A673 (cell line): ENCODE measurements at regions not wholly inside any gene's neighbourhood (a gene's known extent, or its start where the extent isn't known, plus 50 kb on each side); places are given as distances from the start of the nearest gene placed in this dataset.

Source experiments
- BruUV-seq: library from RNA; stranded (reverse); fragments of 400-500 nt; replicated peaks from 2 replicates; lab custom pipeline; 2021; lab: Mats Ljungman, UMichigan
- CTCF ChIA-PET: fragments of 300-600 bp; sonication (Branson Sonifier 250); formaldehyde crosslinking; loops from one replicate; lab custom pipeline; 2022; ENCODE audit warnings: antibody characterized with exemption; lab: Charles Lee
- POLR2A ChIA-PET: fragments of 300-600 bp; sonication (Branson Sonifier 250); formaldehyde crosslinking; loops from one replicate; lab custom pipeline; 2022; ENCODE audit warnings: antibody characterized with exemption; ENCODE audit not compliant: low non-redundant PET; lab: Charles Lee
- DNase-seq: peaks from one replicate; pipeline ENCODE4 v3.0.0-alpha.2; 2015; ENCODE audit warnings: low spot score
- H3K27ac ChIP-seq: fragments of 200-600 bp; sonication (generic); 2 replicates; pipeline ENCODE4 v1.5.1; 2016; ENCODE audit warnings: mixed run types, low read depth, mild to moderate bottlenecking, mixed read lengths, antibody characterized with exemption, low read length; ENCODE audit not compliant: poor library complexity, severe bottlenecking
- H3K27me3 ChIP-seq: fragments of 200-600 bp; sonication (generic); replicated peaks from 2 replicates; pipeline ENCODE4 v1.6.1; 2017; ENCODE audit warnings: mixed run types, low read depth, mild to moderate bottlenecking, mixed read lengths, antibody characterized with exemption, low read length; ENCODE audit not compliant: insufficient read depth, poor library complexity
- H3K36me3 ChIP-seq: fragments of 200-600 bp; sonication (generic); 2 replicates; pipeline ENCODE4 v1.6.1; 2016; ENCODE audit warnings: mixed run types, mild to moderate bottlenecking, mixed read lengths, antibody characterized with exemption, low read length; ENCODE audit not compliant: insufficient read depth, poor library complexity, severe bottlenecking
- H3K4me1 ChIP-seq: fragments of 200-600 bp; sonication (generic); 2 replicates; pipeline ENCODE4 v1.6.1; 2017; ENCODE audit warnings: mixed run types, mild to moderate bottlenecking, mixed read lengths, antibody characterized with exemption, low read length; ENCODE audit not compliant: insufficient read depth, poor library complexity, severe bottlenecking
- H3K4me3 ChIP-seq: fragments of 200-600 bp; sonication (generic); 2 replicates; pipeline ENCODE4 v1.5.1; 2016; ENCODE audit warnings: low read depth, mixed run types, mild to moderate bottlenecking, mixed read lengths, low read length; ENCODE audit not compliant: poor library complexity, severe bottlenecking
- H3K9me3 ChIP-seq: fragments of 200-600 bp; sonication (generic); 2 replicates; pipeline ENCODE4 v1.6.1; 2016; ENCODE audit warnings: mixed run types, low read depth, mild to moderate bottlenecking, mixed read lengths, antibody characterized with exemption, low read length; ENCODE audit not compliant: poor library complexity, severe bottlenecking
- CTCF ChIP-seq: fragments of 300-800, 200-600 bp; sonication (generic); conservative IDR thresholded peaks from 2 replicates; pipeline ENCODE4 v1.5.1; 2017; ENCODE audit warnings: low read depth, mild to moderate bottlenecking, antibody characterized with exemption, low read length, moderate library complexity, mixed read lengths
- EZH2 ChIP-seq: fragments of 200-600 bp; sonication (generic); IDR thresholded peaks from 2 replicates; pipeline ENCODE4 v1.6.1; 2017; ENCODE audit warnings: borderline replicate concordance, low read depth, mild to moderate bottlenecking, mixed read lengths, antibody characterized with exemption, low read length; ENCODE audit not compliant: poor library complexity, severe bottlenecking
- intact Hi-C: fragments of 100-400 bp; cut with micrococcal nuclease; formaldehyde crosslinking; loops from one replicate; pipeline ENCODE4 v1.10.0; 2022; ENCODE audit not compliant: unreplicated experiment

GRCh38 chr9:2970864-2971263 lies 127.0 kb upstream of the PUM3 start:
- Histone ChIP-seq H3K36me3 (no peaks in the 10 kb centered on the region), H3K27me3 (no peaks in the 10 kb centered on the region), H3K9me3 (peaks cover 10% of the 10 kb centered on the region), H3K4me1 (peaks cover 7% of the 10 kb centered on the region), H3K27ac (no peak overlapping the region), H3K4me3 (no peak overlapping the region)
- intact Hi-C loops = no loop called here
- no TSS peak for BruUV-seq
- POLR2A ChIA-PET = no interaction called here
- no peak for TF ChIP-seq EZH2
- TF ChIP-seq CTCF = no peak
- DNase-seq = no peak
- CTCF ChIA-PET = no interaction called here

DNA sequence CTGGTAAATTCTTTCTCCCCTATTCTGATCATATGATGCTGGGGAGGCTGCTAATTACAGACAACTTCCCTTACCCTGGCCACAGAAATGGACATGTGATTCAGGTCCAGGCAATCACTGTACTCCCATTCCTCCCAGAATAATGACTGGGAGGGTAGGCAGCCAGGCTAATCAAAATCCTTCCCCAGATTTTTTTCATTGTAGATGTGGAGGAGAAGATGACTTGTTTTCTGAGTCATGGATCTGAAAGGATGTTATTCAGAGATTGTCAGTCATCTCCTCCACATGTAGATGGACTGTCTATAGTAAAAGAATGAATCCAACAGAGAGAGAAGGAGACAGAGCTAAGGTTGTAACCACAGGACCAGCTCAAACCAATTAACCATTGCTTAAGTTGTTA lies 123.9 kb upstream of the PUM3 start:
- CTCF ChIA-PET = no interaction called here
- POLR2A ChIA-PET = no interaction called here

DNA sequence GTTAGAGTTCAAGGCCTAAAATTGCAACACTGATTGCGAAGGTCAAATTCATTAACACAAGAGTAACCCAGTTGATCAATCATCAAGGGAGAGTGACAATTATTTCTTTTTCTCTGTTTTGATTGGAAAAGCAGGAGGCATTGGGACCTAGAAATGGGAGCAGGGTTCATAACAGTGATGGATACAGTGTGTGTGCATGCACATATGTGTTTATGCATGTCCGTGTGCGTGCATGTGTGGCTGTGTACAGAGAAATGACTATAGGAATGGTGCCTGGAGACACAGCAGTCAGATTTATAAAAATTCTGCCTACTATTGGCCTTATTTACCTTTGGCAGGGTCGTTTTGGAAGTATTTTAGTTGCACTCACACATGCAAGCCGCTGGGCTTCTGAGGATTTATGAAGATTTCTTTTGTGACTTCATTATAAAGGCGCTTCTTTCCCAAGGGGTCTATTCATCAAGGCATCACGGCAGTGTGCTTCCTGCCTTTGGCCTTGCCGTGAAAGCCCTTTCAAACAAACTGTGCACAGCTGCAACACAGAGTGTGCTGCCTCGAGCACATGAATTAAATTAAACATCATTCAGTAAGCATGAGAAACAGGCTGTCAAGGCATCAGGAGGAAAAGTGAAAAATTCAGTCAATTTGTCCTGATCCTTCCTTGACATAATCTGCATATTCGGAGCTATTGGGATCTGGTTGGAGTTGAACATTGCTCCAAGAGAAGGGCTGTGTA lies 122.8 kb upstream of the PUM3 start:
- H3K27ac ChIP-seq = no peak overlapping the region
- BruUV-seq = no TSS peak
- H3K27me3 ChIP-seq = no peaks in the 10 kb centered on the region
- DNase-seq = peak; percentile 74
- no peak for TF ChIP-seq EZH2
- CTCF ChIA-PET = no interaction called here
- H3K4me3 ChIP-seq = no peak overlapping the region
- POLR2A ChIA-PET = no interaction called here
- peaks cover 7% of the 10 kb centered on the region for H3K4me1 ChIP-seq
- intact Hi-C loops = no loop called here
- no peaks in the 10 kb centered on the region for H3K36me3 ChIP-seq
- H3K9me3 ChIP-seq = peaks cover under 1% of the 10 kb centered on the region

More for the DNA sequence above, 123.9 kb upstream of the PUM3 start:
- H3K27me3 ChIP-seq = no peaks in the 10 kb centered on the region
- no peak for DNase-seq
- peaks cover 10% of the 10 kb centered on the region for H3K9me3 ChIP-seq
- H3K27ac ChIP-seq = no peak overlapping the region
- no peak for TF ChIP-seq CTCF
- no peak for TF ChIP-seq EZH2
- H3K4me1 ChIP-seq = peaks cover 7% of the 10 kb centered on the region
- no peaks in the 10 kb centered on the region for H3K36me3 ChIP-seq
- H3K4me3 ChIP-seq = no peak overlapping the region
- intact Hi-C loops = no loop called here
- no TSS peak for BruUV-seq

GRCh38 chr9:2964470-2964869 lies 120.6 kb upstream of the PUM3 start:
- no peak for DNase-seq
- intact Hi-C loops = no loop called here
- Histone ChIP-seq H3K4me3 (no peak overlapping the region), H3K9me3 (no peaks in the 10 kb centered on the region), H3K27me3 (no peaks in the 10 kb centered on the region), H3K36me3 (no peaks in the 10 kb centered on the region), H3K4me1 (peaks cover 7% of the 10 kb centered on the region), H3K27ac (no peak overlapping the region)
- TF ChIP-seq CTCF (no peak), EZH2 (no peak)
- CTCF ChIA-PET = no interaction called here
- POLR2A ChIA-PET = no interaction called here
- no TSS peak for BruUV-seq
